Ishikawa (cell line): ENCODE measurements at regions not wholly inside any gene's neighbourhood (a gene's known extent, or its start where the extent isn't known, plus 50 kb on each side); places are given as distances from the start of the nearest gene placed in this dataset.

Source experiments
- CEBPB ChIP-seq: IDR thresholded peaks from 2 replicates; pipeline ENCODE4 v1.6.1; 2012
- CREB1 ChIP-seq: IDR thresholded peaks from 2 replicates; pipeline ENCODE4 v1.6.1; 2012; ENCODE audit warnings: low read depth
- EGR1 ChIP-seq: IDR thresholded peaks from 2 replicates; pipeline ENCODE4 v1.6.1; 2012
- EP300 ChIP-seq: IDR thresholded peaks from 2 replicates; pipeline ENCODE4 v1.6.1; 2012; ENCODE audit warnings: borderline replicate concordance
- FOXM1 ChIP-seq: IDR thresholded peaks from 2 replicates; pipeline ENCODE4 v1.6.1; 2012; ENCODE audit warnings: low read depth, borderline replicate concordance
- RAD21 ChIP-seq: IDR thresholded peaks from 2 replicates; pipeline ENCODE4 v1.6.1; 2012; ENCODE audit warnings: low read depth
- REST ChIP-seq: IDR thresholded peaks from 2 replicates; pipeline ENCODE4 v1.6.1; 2012; ENCODE audit warnings: low read depth, mild to moderate bottlenecking
- TAF1 ChIP-seq: IDR thresholded peaks from 2 replicates; pipeline ENCODE4 v1.6.1; 2012; ENCODE audit warnings: low read depth, mild to moderate bottlenecking
- TCF12 ChIP-seq: IDR thresholded peaks from 2 replicates; pipeline ENCODE4 v1.6.1; 2012; ENCODE audit warnings: low read depth
- YY1 ChIP-seq: IDR thresholded peaks from 2 replicates; pipeline ENCODE4 v1.6.1; 2012; ENCODE audit warnings: low read depth
- TF ChIP-seq, protein P1 (sequence below): IDR thresholded peaks from 2 replicates; pipeline ENCODE4 v1.6.1; 2012

DNA sequence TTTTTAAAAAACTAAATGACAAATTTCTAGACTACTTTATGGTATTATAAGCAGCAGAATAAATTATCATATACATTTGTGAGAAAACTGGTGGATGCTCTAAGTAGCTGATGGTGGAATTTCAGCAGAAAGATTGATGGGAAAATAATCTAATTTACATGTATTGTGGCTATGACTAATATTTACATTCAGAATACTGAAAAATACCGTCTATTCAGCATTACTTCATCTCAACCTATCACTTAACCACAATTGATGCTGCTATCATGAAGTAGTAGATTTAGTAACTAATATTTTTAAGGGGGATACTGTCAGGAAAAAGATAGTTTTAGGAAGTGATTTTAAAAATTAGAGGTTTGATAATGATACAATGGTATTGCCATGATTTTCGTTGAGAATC, 137.9 kb downstream of the IFI44 start:
- TF ChIP-seq CEBPB = no peak
- TF ChIP-seq TCF12 = no peak
- TF ChIP-seq CREB1 = no peak
- no peak for TF ChIP-seq EP300
- TF ChIP-seq TAF1 = no peak
- TF ChIP-seq YY1 = no peak
- no peak for TF ChIP-seq RAD21
- TF ChIP-seq EGR1 = no peak
- no peak for TF ChIP-seq REST
- no peak for TF ChIP-seq FOXM1
- TF ChIP-seq, protein P1, sequence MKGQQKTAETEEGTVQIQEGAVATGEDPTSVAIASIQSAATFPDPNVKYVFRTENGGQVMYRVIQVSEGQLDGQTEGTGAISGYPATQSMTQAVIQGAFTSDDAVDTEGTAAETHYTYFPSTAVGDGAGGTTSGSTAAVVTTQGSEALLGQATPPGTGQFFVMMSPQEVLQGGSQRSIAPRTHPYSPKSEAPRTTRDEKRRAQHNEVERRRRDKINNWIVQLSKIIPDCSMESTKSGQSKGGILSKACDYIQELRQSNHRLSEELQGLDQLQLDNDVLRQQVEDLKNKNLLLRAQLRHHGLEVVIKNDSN = no peak
